NCI-H345 (cell line): ENCODE measurements at regions not wholly inside any gene's neighbourhood (a gene's known extent, or its start where the extent isn't known, plus 50 kb on each side); places are given as distances from the start of the nearest gene placed in this dataset.
A peak's percentile ranks its signal among the peaks of the same experiment; 100 is the strongest.

Source experiments
- DNase-seq: peaks from one replicate; lab custom pipeline; 2025; lab: John Stamatoyannopoulos, UW

- no peak for DNase-seq
Measured at GRCh38 chr5:8138884-8139283, 269.9 kb downstream of the MTRR start.

- no peak for DNase-seq
Measured at GRCh38 chr5:8150791-8151190, 281.8 kb downstream of the MTRR start.

- no peak for DNase-seq
Measured at GRCh38 chr5:8156706-8157105, 287.8 kb downstream of the MTRR start.

GRCh38 chr5:8157320-8157822 lies 288.4 kb downstream of the MTRR start:
- DNase-seq: no peak

- DNase-seq: no peak
Measured at GRCh38 chr5:8176101-8176693, 307.2 kb downstream of the MTRR start.

GRCh38 chr5:8184455-8185063 lies 315.6 kb downstream of the MTRR start:
- DNase-seq: peak; percentile 28

GRCh38 chr5:8185852-8186251 lies 316.9 kb downstream of the MTRR start:
- no peak for DNase-seq

GRCh38 chr5:8188874-8189565 lies 320.1 kb downstream of the MTRR start:
- peak; percentile 83 for DNase-seq

- no peak for DNase-seq
Measured at GRCh38 chr5:8192840-8193239, 323.9 kb downstream of the MTRR start.

- no peak for DNase-seq
Measured at GRCh38 chr5:8196061-8196460, 327.1 kb downstream of the MTRR start.

- no peak for DNase-seq
Measured at GRCh38 chr5:8208307-8208706, 339.4 kb downstream of the MTRR start.

- no peak for DNase-seq
Measured at GRCh38 chr5:8209500-8209899, 340.6 kb downstream of the MTRR start.

GRCh38 chr5:8213701-8214240 lies 344.8 kb downstream of the MTRR start:
- no peak for DNase-seq

- DNase-seq: no peak
Measured at GRCh38 chr5:8216921-8217320, 348.0 kb downstream of the MTRR start.

- DNase-seq: no peak
Measured at GRCh38 chr5:8226148-8226547, 357.2 kb downstream of the MTRR start.

- no peak for DNase-seq
Measured at GRCh38 chr5:8227112-8227511, 358.2 kb downstream of the MTRR start.

- no peak for DNase-seq
Measured at GRCh38 chr5:8229551-8229950, 360.6 kb downstream of the MTRR start.

- DNase-seq: no peak
Measured at GRCh38 chr5:8230868-8231267, 361.9 kb downstream of the MTRR start.

- no peak for DNase-seq
Measured at GRCh38 chr5:8233479-8233878, 364.5 kb downstream of the MTRR start.

- no peak for DNase-seq
Measured at GRCh38 chr5:8234179-8234770, 365.3 kb downstream of the MTRR start.

GRCh38 chr5:8238080-8238479 lies 369.1 kb downstream of the MTRR start:
- no peak for DNase-seq

GRCh38 chr5:8239198-8239597 lies 370.2 kb downstream of the MTRR start:
- DNase-seq: no peak

- DNase-seq: no peak
Measured at GRCh38 chr5:8239646-8240045, 370.7 kb downstream of the MTRR start.
